ENCODE measurements at regions not wholly inside any gene's neighbourhood (a gene's known extent, or its start where the extent isn't known, plus 50 kb on each side); places are given as distances from the start of the nearest gene placed in this dataset.

DNA sequence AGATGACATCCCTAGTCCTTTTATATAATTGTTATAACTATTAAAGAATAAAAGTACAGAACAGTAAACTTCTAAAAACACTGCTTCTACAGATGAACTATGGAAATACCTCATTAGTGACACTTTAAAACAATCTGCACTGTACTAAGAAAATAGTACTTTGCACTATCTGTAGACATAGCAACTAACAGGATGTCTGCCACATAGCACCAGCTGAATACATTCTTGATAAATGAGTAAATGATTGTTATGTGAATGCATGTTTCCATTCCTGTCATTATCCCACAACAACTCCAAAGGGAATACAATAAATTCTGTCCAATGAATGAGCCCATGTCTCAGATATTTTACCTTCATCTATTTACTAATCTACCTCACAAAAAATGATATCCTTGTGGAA lies 115.3 kb upstream of the SLC35G4 start:
- TF ChIP-seq, protein P1, sequence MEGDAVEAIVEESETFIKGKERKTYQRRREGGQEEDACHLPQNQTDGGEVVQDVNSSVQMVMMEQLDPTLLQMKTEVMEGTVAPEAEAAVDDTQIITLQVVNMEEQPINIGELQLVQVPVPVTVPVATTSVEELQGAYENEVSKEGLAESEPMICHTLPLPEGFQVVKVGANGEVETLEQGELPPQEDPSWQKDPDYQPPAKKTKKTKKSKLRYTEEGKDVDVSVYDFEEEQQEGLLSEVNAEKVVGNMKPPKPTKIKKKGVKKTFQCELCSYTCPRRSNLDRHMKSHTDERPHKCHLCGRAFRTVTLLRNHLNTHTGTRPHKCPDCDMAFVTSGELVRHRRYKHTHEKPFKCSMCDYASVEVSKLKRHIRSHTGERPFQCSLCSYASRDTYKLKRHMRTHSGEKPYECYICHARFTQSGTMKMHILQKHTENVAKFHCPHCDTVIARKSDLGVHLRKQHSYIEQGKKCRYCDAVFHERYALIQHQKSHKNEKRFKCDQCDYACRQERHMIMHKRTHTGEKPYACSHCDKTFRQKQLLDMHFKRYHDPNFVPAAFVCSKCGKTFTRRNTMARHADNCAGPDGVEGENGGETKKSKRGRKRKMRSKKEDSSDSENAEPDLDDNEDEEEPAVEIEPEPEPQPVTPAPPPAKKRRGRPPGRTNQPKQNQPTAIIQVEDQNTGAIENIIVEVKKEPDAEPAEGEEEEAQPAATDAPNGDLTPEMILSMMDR (IDR thresholded peaks at IDR 0.05; ENCODE audit: low read depth, low read length, missing input control), result no peak
- TF ChIP-seq, protein P2, sequence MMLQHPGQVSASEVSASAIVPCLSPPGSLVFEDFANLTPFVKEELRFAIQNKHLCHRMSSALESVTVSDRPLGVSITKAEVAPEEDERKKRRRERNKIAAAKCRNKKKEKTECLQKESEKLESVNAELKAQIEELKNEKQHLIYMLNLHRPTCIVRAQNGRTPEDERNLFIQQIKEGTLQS (IDR thresholded peaks at IDR 0.05), result no peak
- TF ChIP-seq, protein P3, sequence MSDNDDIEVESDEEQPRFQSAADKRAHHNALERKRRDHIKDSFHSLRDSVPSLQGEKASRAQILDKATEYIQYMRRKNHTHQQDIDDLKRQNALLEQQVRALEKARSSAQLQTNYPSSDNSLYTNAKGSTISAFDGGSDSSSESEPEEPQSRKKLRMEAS (IDR thresholded peaks at IDR 0.05), result no peak
- TF ChIP-seq TAF1 (conservative IDR thresholded peaks at IDR 0.05), result no peak
- no peak for TF ChIP-seq GABPA (IDR thresholded peaks at IDR 0.05 in 1 of 2, conservative IDR thresholded peaks at IDR 0.05 in 1 of 2)

All from liver (tissue), 3 donors.